ENCODE measurements at regions not wholly inside any gene's neighbourhood (a gene's known extent, or its start where the extent isn't known, plus 50 kb on each side); places are given as distances from the start of the nearest gene placed in this dataset.

- H3K4me3 Mint-ChIP-seq = no peak overlapping the region
- no peak overlapping the region for H3K27ac Mint-ChIP-seq
- no peaks in the 10 kb centered on the region for H3K9me3 Mint-ChIP-seq
- no peak for DNase-seq
- CTCF ChIA-PET = no interaction called here
- no peaks in the 10 kb centered on the region for H3K36me3 Mint-ChIP-seq
- H3K4me1 Mint-ChIP-seq = peaks cover 11% of the 10 kb centered on the region
- peaks cover 29% of the 10 kb centered on the region for H3K27me3 Mint-ChIP-seq
These were observed 75.5 kb downstream of the COPS8 start for GRCh38 chr2:237161189-237161588.

GRCh38 chr2:237162959-237163358 lies 77.3 kb downstream of the COPS8 start:
- Mint-ChIP-seq H3K9me3 (peaks cover 1% of the 10 kb centered on the region), H3K4me3 (no peak overlapping the region), H3K27ac (no peak overlapping the region), H3K36me3 (no peaks in the 10 kb centered on the region), H3K4me1 (peaks cover 9% of the 10 kb centered on the region), H3K27me3 (peaks cover 26% of the 10 kb centered on the region)
- no peak for DNase-seq
- CTCF ChIA-PET = no interaction called here

DNA sequence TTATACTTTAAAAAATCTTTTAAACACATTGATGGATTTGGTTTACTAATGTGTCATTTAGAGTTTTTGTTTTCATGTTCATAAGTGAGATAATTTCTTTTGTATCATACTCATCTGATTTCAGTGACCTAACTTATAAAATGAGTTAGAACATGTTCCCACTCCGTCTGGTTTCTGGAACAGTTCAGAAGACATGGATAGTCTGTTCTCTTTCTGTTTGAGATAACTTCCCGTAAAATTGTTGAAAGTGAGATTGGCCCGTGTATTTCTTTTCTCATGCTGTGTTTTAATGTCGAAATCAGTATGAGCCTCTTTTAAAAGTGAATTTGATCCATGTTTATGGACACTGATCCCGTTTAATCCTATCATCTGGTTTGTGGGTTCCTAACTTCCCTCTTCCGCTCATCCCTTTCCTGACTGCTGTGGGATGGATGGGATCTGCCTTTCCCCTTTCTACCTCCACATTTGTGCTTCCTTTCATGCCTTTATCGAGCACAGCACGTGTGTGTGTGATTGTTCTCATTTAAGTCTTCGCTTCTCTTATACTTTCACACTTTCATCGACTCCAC lies 78.9 kb downstream of the COPS8 start:
- no peak overlapping the region for H3K4me3 Mint-ChIP-seq
- no peak overlapping the region for H3K27ac Mint-ChIP-seq
- H3K9me3 Mint-ChIP-seq = peaks cover 6% of the 10 kb centered on the region
- DNase-seq = no peak
- CTCF ChIA-PET = interaction anchor here (0.6 to 1.7 kb wide), 6 partner anchors 85 to 407 kb away, joined by 3 to 10 read pairs (median 3); no protein-coding TSS in a partner anchor
- H3K4me1 Mint-ChIP-seq = peaks cover under 1% of the 10 kb centered on the region
- peaks cover 26% of the 10 kb centered on the region for H3K27me3 Mint-ChIP-seq
- no peaks in the 10 kb centered on the region for H3K36me3 Mint-ChIP-seq

DNA sequence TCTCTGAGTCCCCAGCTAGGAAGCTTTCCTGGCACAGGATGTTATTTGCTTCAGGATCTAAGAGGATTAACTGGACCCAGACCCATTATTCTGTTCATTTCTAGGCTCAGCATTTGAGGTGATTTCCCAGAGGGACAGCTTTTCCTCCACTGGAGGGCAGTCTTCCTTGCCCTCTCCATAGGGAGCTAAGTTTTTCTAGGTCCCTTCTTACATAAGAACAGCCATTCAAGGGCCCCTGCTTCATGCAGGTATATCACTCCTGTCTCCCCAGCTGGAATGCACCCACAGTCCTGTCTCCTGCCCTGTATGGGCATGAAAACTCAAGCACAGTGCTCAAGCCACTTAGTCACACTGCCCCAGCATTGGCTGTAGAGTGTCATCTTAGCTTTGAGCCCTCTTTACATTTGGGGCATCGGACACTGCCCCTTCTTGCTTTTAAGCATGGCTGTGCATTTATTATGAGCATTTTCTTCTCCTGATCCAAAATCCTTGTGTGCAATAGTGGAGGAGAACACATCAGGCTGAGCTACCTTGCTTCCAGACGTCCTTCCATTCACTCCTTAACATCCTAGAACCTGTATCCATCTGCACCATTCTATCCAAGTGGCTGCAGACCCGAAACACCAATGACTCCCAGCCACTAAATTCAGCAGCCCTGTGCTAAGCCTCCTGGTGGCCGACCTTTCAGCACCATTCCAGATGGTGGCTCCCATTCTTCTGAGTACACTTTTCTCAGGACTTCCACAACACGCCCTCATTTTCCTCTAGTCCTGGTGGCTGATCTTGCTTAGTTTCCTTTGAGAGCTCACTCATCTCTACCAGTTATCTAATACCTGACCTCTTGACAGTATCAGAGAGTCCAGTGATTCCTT lies 80.0 kb downstream of the COPS8 start:
- Mint-ChIP-seq H3K4me1 (no peaks in the 10 kb centered on the region), H3K4me3 (no peak overlapping the region), H3K36me3 (no peaks in the 10 kb centered on the region), H3K27ac (no peak overlapping the region), H3K9me3 (peaks cover 6% of the 10 kb centered on the region), H3K27me3 (peaks cover 24% of the 10 kb centered on the region)
- CTCF ChIA-PET = interaction anchor here (0.6 to 1.7 kb wide), 7 partner anchors 31 to 406 kb away, joined by 3 to 10 read pairs (median 3); no protein-coding TSS in a partner anchor
- no peak for DNase-seq

DNA sequence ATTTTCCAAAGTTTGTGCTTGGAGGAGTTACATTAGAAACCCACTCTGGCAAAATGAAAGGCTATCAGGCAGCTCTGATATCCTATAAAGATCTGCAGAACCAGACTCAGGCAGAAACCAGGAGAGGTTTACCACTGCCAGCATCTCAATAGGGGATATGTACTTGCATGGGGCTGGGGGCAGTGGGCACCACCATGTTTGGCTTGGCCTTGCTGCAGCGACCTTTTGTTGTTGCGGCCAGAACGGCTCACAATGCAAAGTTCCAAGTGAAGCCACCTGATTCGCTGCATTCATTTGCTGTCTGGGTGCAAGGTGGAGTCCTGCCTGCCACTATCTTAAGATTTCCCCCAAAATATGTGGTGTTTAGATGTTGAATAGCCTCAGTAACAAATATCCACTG lies 81.3 kb downstream of the COPS8 start:
- Mint-ChIP-seq H3K4me3 (no peak overlapping the region), H3K9me3 (peaks cover 6% of the 10 kb centered on the region), H3K27ac (no peak overlapping the region), H3K36me3 (no peaks in the 10 kb centered on the region), H3K27me3 (peaks cover 13% of the 10 kb centered on the region), H3K4me1 (no peaks in the 10 kb centered on the region)
- no peak for DNase-seq
- CTCF ChIA-PET = no interaction called here

DNA sequence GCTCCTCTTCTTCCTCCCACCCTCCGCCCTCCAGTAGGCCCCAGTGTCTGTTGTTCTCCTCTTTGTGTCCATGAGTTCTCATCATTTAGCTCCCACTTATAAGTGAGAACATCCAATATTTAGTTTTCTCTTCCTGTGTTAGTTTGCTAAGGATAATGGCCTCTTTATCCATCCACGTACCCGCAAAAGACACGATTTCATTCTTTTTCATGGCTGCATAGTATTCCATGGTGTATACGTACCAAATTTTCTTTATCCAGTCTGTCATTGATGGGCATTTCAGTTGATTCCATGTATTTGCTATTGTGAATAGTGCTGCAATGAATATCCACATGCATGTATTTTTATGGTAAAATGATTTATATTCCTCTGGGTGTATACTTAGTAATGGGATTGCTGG lies 82.2 kb downstream of the COPS8 start:
- Mint-ChIP-seq H3K36me3 (no peaks in the 10 kb centered on the region), H3K9me3 (peaks cover 6% of the 10 kb centered on the region)
- CTCF ChIA-PET = no interaction called here

DNA sequence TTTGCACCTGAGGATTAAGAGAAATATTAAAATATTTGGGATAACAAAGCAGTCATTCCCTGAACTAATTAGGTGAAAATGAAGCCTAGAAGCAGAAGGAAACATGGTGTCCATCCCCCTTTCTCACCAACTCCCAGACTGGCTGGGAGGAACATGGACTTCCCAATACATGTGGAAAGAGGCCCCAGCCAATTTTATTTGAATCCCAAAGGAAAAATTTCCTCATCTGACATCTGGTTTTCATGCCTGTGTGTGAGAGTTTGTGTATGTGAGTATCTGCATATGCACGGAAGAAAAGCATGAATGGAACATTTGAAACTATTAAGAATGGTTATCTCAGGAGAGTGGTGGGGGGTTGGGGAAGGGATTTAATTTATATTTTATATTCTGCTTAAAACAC lies 84.3 kb downstream of the COPS8 start:
- Mint-ChIP-seq H3K27me3 (peaks cover 13% of the 10 kb centered on the region), H3K36me3 (no peaks in the 10 kb centered on the region), H3K27ac (no peak overlapping the region), H3K4me3 (no peak overlapping the region), H3K4me1 (no peaks in the 10 kb centered on the region), H3K9me3 (peaks cover 6% of the 10 kb centered on the region)
- CTCF ChIA-PET = no interaction called here
- DNase-seq = no peak

More for the DNA sequence above, 82.2 kb downstream of the COPS8 start:
- Mint-ChIP-seq H3K27ac (no peak overlapping the region), H3K27me3 (peaks cover 13% of the 10 kb centered on the region), H3K4me3 (no peak overlapping the region), H3K4me1 (no peaks in the 10 kb centered on the region)
- DNase-seq = no peak

DNA sequence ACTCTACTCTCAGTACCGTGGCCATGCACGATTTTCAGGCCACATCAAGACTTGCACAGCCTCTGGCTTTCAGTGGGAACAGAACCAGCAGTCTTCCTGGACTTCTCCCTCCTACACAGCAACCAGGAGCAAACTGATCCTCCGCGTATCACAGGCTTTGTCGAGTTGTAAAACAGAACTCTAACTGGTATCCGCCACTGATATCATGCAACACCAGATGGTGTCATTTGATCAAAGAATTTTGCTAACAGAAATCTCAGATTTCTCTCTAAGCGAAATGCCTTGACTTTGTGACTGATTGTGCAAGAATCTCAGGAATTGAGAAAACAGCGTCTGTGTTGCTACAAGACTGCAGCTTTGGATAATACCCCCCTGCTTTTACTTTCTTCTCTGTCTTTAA lies 85.7 kb downstream of the COPS8 start:
- no peaks in the 10 kb centered on the region for H3K4me1 Mint-ChIP-seq
- DNase-seq = no peak

DNA sequence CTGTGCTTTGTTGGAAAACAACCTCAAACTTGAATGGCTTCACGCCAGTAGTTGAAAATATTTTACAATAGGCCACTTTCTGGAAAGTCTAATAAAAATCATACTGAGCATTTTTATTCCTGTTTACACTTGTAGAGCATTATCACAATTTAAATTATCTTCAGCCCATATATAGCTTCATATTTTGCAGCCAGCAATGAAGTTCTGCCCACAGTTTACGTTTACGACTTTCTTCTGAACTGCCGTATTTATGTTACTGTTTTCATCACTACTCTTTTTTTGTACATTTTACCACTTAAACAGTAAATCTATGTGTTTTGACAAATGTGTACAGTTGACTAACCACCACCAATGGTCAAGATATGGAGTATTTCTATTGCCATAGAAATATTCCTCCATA lies 86.2 kb downstream of the COPS8 start:
- Mint-ChIP-seq H3K27ac (no peak overlapping the region), H3K27me3 (peaks cover 4% of the 10 kb centered on the region), H3K4me3 (no peak overlapping the region), H3K4me1 (no peaks in the 10 kb centered on the region), H3K9me3 (peaks cover 6% of the 10 kb centered on the region), H3K36me3 (no peaks in the 10 kb centered on the region)
- DNase-seq = no peak
- CTCF ChIA-PET = no interaction called here

More for the DNA sequence above, 85.7 kb downstream of the COPS8 start:
- Mint-ChIP-seq H3K27me3 (peaks cover 8% of the 10 kb centered on the region), H3K36me3 (no peaks in the 10 kb centered on the region), H3K9me3 (peaks cover 6% of the 10 kb centered on the region), H3K4me3 (no peak overlapping the region), H3K27ac (no peak overlapping the region)
- CTCF ChIA-PET = no interaction called here

DNA sequence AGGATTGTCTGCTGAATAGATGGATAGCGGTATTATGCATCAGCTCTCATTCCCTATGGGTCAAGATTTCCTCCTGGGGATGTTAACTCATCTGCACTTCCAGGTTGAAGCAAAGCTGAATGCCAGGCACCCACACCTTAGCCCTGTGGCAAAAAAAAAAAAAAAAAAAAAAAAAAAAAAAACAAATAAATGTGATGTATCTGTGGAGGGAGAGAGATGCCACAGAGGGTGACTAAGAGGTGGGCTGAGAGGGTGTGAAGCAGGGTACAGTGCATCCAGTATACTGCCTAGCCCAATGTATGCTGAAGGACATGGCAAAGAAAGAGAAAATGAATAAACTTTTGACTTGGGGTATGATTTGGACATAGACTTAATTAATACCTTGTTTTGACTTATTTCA lies 91.4 kb downstream of the COPS8 start:
- Mint-ChIP-seq H3K9me3 (no peaks in the 10 kb centered on the region), H3K27ac (no peak overlapping the region), H3K27me3 (peaks cover 10% of the 10 kb centered on the region), H3K4me3 (no peak overlapping the region), H3K4me1 (no peaks in the 10 kb centered on the region), H3K36me3 (no peaks in the 10 kb centered on the region)
- CTCF ChIA-PET = no interaction called here
- DNase-seq = no peak

- H3K27me3 Mint-ChIP-seq = peaks cover 10% of the 10 kb centered on the region
- CTCF ChIA-PET = no interaction called here
These were observed 92.3 kb downstream of the COPS8 start for GRCh38 chr2:237177986-237178385.

GRCh38 chr2:237178396-237178795 lies 92.7 kb downstream of the COPS8 start:
- CTCF ChIA-PET = no interaction called here
- no peak for DNase-seq
- no peaks in the 10 kb centered on the region for H3K4me1 Mint-ChIP-seq
- no peaks in the 10 kb centered on the region for H3K36me3 Mint-ChIP-seq
- H3K4me3 Mint-ChIP-seq = no peak overlapping the region
- H3K27me3 Mint-ChIP-seq = peaks cover 10% of the 10 kb centered on the region
- H3K27ac Mint-ChIP-seq = no peak overlapping the region
- no peaks in the 10 kb centered on the region for H3K9me3 Mint-ChIP-seq

More at GRCh38 chr2:237177986-237178385, 92.3 kb downstream of the COPS8 start:
- DNase-seq = no peak
- Mint-ChIP-seq H3K4me1 (no peaks in the 10 kb centered on the region), H3K36me3 (no peaks in the 10 kb centered on the region), H3K9me3 (no peaks in the 10 kb centered on the region), H3K4me3 (no peak overlapping the region), H3K27ac (no peak overlapping the region)

GRCh38 chr2:237179161-237179560 lies 93.5 kb downstream of the COPS8 start:
- DNase-seq = no peak
- no peaks in the 10 kb centered on the region for H3K4me1 Mint-ChIP-seq
- H3K27ac Mint-ChIP-seq = no peak overlapping the region
- no peaks in the 10 kb centered on the region for H3K36me3 Mint-ChIP-seq
- CTCF ChIA-PET = no interaction called here
- H3K27me3 Mint-ChIP-seq = peaks cover 16% of the 10 kb centered on the region
- H3K4me3 Mint-ChIP-seq = no peak overlapping the region
- H3K9me3 Mint-ChIP-seq = no peaks in the 10 kb centered on the region

DNA sequence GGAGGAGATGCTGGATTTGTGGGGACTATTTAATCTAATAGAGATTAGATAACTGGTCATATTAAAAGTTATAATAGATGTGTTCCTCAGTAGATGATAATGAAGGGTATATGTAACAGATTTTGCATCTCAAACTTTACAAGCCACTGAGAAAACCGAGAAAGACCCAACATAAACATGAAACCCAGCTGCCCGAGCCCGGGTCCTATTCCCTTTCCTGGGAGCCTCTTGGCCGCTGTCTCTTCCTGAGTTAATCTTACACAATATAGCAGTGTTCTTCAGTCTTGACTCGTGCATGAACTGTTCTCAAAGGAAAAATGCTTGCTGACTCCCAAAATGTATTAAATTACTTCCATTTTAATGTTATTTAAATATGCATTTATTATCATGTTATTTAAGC lies 94.5 kb downstream of the COPS8 start:
- Mint-ChIP-seq H3K36me3 (no peaks in the 10 kb centered on the region), H3K4me3 (no peak overlapping the region), H3K4me1 (no peaks in the 10 kb centered on the region), H3K9me3 (no peaks in the 10 kb centered on the region), H3K27me3 (peaks cover 22% of the 10 kb centered on the region), H3K27ac (no peak overlapping the region)
- CTCF ChIA-PET = no interaction called here
- no peak for DNase-seq

- DNase-seq = no peak
- Mint-ChIP-seq H3K27me3 (peaks cover 20% of the 10 kb centered on the region), H3K36me3 (no peaks in the 10 kb centered on the region), H3K9me3 (no peaks in the 10 kb centered on the region), H3K27ac (no peak overlapping the region), H3K4me1 (no peaks in the 10 kb centered on the region), H3K4me3 (no peak overlapping the region)
- CTCF ChIA-PET = no interaction called here
These were observed 95.3 kb downstream of the COPS8 start for GRCh38 chr2:237180987-237181386.

Data from activated naive CD4-positive, alpha-beta T cell treated with anti-CD3 and anti-CD28 coated beads, Interleukin-2, amount 10 ng/mL, durations not matched to agents 7 days and 5 days (primary cell).